ENCODE measurements at regions not wholly inside any gene's neighbourhood (a gene's known extent, or its start where the extent isn't known, plus 50 kb on each side); places are given as distances from the start of the nearest gene placed in this dataset.

- TF ChIP-seq CTCF (IDR thresholded peaks at IDR 0.05) (no peak), POLR2A (IDR thresholded peaks at IDR 0.05) (no peak), EP300 (IDR thresholded peaks at IDR 0.05) (no peak)
Observed at GRCh38 chr3:145035682-145036081, 1064.1 kb downstream of the DIPK2A start.

All from tibial nerve (tissue), 4 donors.